GM18517 (cell line): ENCODE measurements at regions not wholly inside any gene's neighbourhood (a gene's known extent, or its start where the extent isn't known, plus 50 kb on each side); places are given as distances from the start of the nearest gene placed in this dataset.

ENCODE experiments used
- ATAC-seq: cut with Tn5 transposase; IDR thresholded peaks from one replicate; pipeline ENCODE4 v1.9.1; 2021; ENCODE audit warnings: mild to moderate bottlenecking, moderate library complexity; ENCODE audit not compliant: unreplicated experiment

GRCh38 chr12:92438641-92439419 lies 264.0 kb upstream of the PLEKHG7 start:
- no peak for ATAC-seq

GRCh38 chr12:92437452-92437851 lies 265.3 kb upstream of the PLEKHG7 start:
- ATAC-seq = no peak

- no peak for ATAC-seq
Measured at GRCh38 chr12:92436856-92437255, 265.9 kb upstream of the PLEKHG7 start.

GRCh38 chr12:92434607-92435025 lies 268.2 kb upstream of the PLEKHG7 start:
- no peak for ATAC-seq

GRCh38 chr12:92432724-92433441 lies 269.9 kb upstream of the PLEKHG7 start:
- peak; percentile 77 for ATAC-seq

GRCh38 chr12:92431146-92431545 lies 271.6 kb upstream of the PLEKHG7 start:
- ATAC-seq = peak; percentile 58

GRCh38 chr12:92426332-92426731 lies 276.5 kb upstream of the PLEKHG7 start:
- ATAC-seq = no peak

- ATAC-seq = no peak
Measured at GRCh38 chr12:92425165-92425564, 277.6 kb upstream of the PLEKHG7 start.

- no peak for ATAC-seq
Measured at GRCh38 chr12:92424338-92424737, 278.5 kb upstream of the PLEKHG7 start.

- ATAC-seq = no peak
Measured at GRCh38 chr12:92421701-92422100, 276.1 kb upstream of the BTG1 start.

- no peak for ATAC-seq
Measured at GRCh38 chr12:92421042-92421441, 275.4 kb upstream of the BTG1 start.

- ATAC-seq = no peak
Measured at GRCh38 chr12:92419201-92419600, 273.6 kb upstream of the BTG1 start.

GRCh38 chr12:92418381-92418780 lies 272.7 kb upstream of the BTG1 start:
- ATAC-seq = no peak

GRCh38 chr12:92417373-92417772 lies 271.7 kb upstream of the BTG1 start:
- no peak for ATAC-seq

GRCh38 chr12:92416385-92416812 lies 270.8 kb upstream of the BTG1 start:
- ATAC-seq = no peak

GRCh38 chr12:92414170-92415070 lies 268.8 kb upstream of the BTG1 start:
- ATAC-seq = no peak

GRCh38 chr12:92413286-92413685 lies 267.6 kb upstream of the BTG1 start:
- ATAC-seq = no peak

- ATAC-seq = no peak
Measured at GRCh38 chr12:92412856-92413255, 267.2 kb upstream of the BTG1 start.

- no peak for ATAC-seq
Measured at GRCh38 chr12:92411687-92412086, 266.0 kb upstream of the BTG1 start.

GRCh38 chr12:92408072-92408900 lies 262.6 kb upstream of the BTG1 start:
- ATAC-seq = peak; percentile 36
